Testis (tissue), 2 donors: ENCODE measurements at regions not wholly inside any gene's neighbourhood (a gene's known extent, or its start where the extent isn't known, plus 50 kb on each side); places are given as distances from the start of the nearest gene placed in this dataset.

Source experiments
- CTCF ChIP-seq, 3 experiments: fragments of 450-650 bp in 2 of 3; fragments of 200-600 bp in 1 of 3; sonication (generic) in 1 of 3; IDR thresholded peaks; one replicate each; pipeline ENCODE4 v1.5.1; 2016 to 2019; ENCODE audit warnings: antibody characterized with exemption in 3 of 3, mild to moderate bottlenecking in 2 of 3, moderate library complexity in 1 of 3
- POLR2A ChIP-seq: fragments of 450-650 bp; IDR thresholded peaks from one replicate; pipeline ENCODE4 v1.6.1; 2017; ENCODE audit warnings: antibody characterized with exemption, mild to moderate bottlenecking, moderate library complexity

GRCh38 chr14:38749936-38750335 lies 353.1 kb downstream of the SEC23A start:
- no peak for TF ChIP-seq CTCF (IDR thresholded peaks at IDR 0.05)
- no peak for TF ChIP-seq POLR2A
